NT2/D1 (cell line): ENCODE measurements at regions not wholly inside any gene's neighbourhood (a gene's known extent, or its start where the extent isn't known, plus 50 kb on each side); places are given as distances from the start of the nearest gene placed in this dataset.

ENCODE experiments used
- DNase-seq: peaks from one replicate; pipeline ENCODE4 v3.0.0-alpha.2; 2011; ENCODE audit warnings: low read depth, low spot score
- H3K27me3 ChIP-seq: 2 replicates; pipeline ENCODE4 v1.6.0; 2011; ENCODE audit warnings: mild to moderate bottlenecking; ENCODE audit not compliant: insufficient read length, insufficient read depth
- H3K36me3 ChIP-seq: 2 replicates; pipeline ENCODE4 v1.6.1; 2011; ENCODE audit warnings: mild to moderate bottlenecking, low read length, mixed read lengths; ENCODE audit not compliant: insufficient read depth, insufficient read length
- H3K4me1 ChIP-seq: 2 replicates; pipeline ENCODE4 v1.5.1; 2011; ENCODE audit not compliant: insufficient read depth, insufficient read length
- H3K4me3 ChIP-seq: 2 replicates; pipeline ENCODE4 v1.5.1; 2011; ENCODE audit warnings: low read depth; ENCODE audit not compliant: insufficient read length
- H3K9ac ChIP-seq: 2 replicates; pipeline ENCODE4 v1.6.0; 2011; ENCODE audit warnings: low read depth; ENCODE audit not compliant: insufficient read length
- H3K9me3 ChIP-seq: 2 replicates; pipeline ENCODE4 v1.5.1; 2011; ENCODE audit warnings: mild to moderate bottlenecking, low read length; ENCODE audit not compliant: insufficient read depth
- SUZ12 ChIP-seq: IDR thresholded peaks from 2 replicates; pipeline ENCODE4 v1.6.1; 2011; ENCODE audit not compliant: insufficient read length, insufficient read depth; ENCODE audit errors: extremely low read depth
- YY1 ChIP-seq: IDR thresholded peaks from 2 replicates; pipeline ENCODE4 v1.6.1; 2011; ENCODE audit not compliant: insufficient read length, insufficient read depth
- ZNF274 ChIP-seq: IDR thresholded peaks from 2 replicates; pipeline ENCODE4 v1.6.1; 2011; ENCODE audit warnings: mild to moderate bottlenecking, low read depth, low read length

- TF ChIP-seq SUZ12 (no peak), ZNF274 (no peak), YY1 (no peak)
- H3K9ac ChIP-seq = no peak overlapping the region
Observed at GRCh38 chr15:69830876-69831275, 266.8 kb downstream of the TLE3 start.

GRCh38 chr15:69834267-69834666, 263.4 kb downstream of the TLE3 start:
- H3K9me3 ChIP-seq = no peaks in the 10 kb centered on the region
- no peaks in the 10 kb centered on the region for H3K36me3 ChIP-seq
- no peak overlapping the region for H3K9ac ChIP-seq
- peaks cover 9% of the 10 kb centered on the region for H3K4me1 ChIP-seq
- DNase-seq = no peak
- no peaks in the 10 kb centered on the region for H3K27me3 ChIP-seq
- TF ChIP-seq YY1 (no peak), ZNF274 (no peak)
- no peak overlapping the region for H3K4me3 ChIP-seq

More at GRCh38 chr15:69830876-69831275, 266.8 kb downstream of the TLE3 start:
- Histone ChIP-seq H3K36me3 (no peaks in the 10 kb centered on the region), H3K4me1 (peaks cover 17% of the 10 kb centered on the region), H3K9me3 (no peaks in the 10 kb centered on the region), H3K27me3 (no peaks in the 10 kb centered on the region), H3K4me3 (no peak overlapping the region)
- DNase-seq = no peak

GRCh38 chr15:69834761-69835160, 263.0 kb downstream of the TLE3 start:
- Histone ChIP-seq H3K4me1 (peaks cover 9% of the 10 kb centered on the region), H3K4me3 (no peak overlapping the region), H3K9ac (no peak overlapping the region), H3K27me3 (no peaks in the 10 kb centered on the region), H3K9me3 (no peaks in the 10 kb centered on the region), H3K36me3 (no peaks in the 10 kb centered on the region)
- TF ChIP-seq YY1 = no peak
- no peak for TF ChIP-seq SUZ12
- no peak for TF ChIP-seq ZNF274
- DNase-seq = no peak

- no peaks in the 10 kb centered on the region for H3K36me3 ChIP-seq
- H3K4me1 ChIP-seq = peaks cover 9% of the 10 kb centered on the region
- H3K9me3 ChIP-seq = no peaks in the 10 kb centered on the region
- TF ChIP-seq YY1 = no peak
- no peak for TF ChIP-seq ZNF274
- TF ChIP-seq SUZ12 = no peak
- no peaks in the 10 kb centered on the region for H3K27me3 ChIP-seq
- no peak overlapping the region for H3K4me3 ChIP-seq
- H3K9ac ChIP-seq = no peak overlapping the region
- no peak for DNase-seq
Observed at GRCh38 chr15:69836048-69836447, 261.7 kb downstream of the TLE3 start.

- TF ChIP-seq SUZ12 (no peak), ZNF274 (no peak), YY1 (no peak)
- H3K4me3 ChIP-seq = no peak overlapping the region
- no peaks in the 10 kb centered on the region for H3K27me3 ChIP-seq
- H3K36me3 ChIP-seq = no peaks in the 10 kb centered on the region
- H3K9me3 ChIP-seq = no peaks in the 10 kb centered on the region
- no peak overlapping the region for H3K9ac ChIP-seq
- no peak for DNase-seq
- peaks cover 9% of the 10 kb centered on the region for H3K4me1 ChIP-seq
Observed at GRCh38 chr15:69836526-69837230, 261.0 kb downstream of the TLE3 start.

- Histone ChIP-seq H3K9me3 (no peaks in the 10 kb centered on the region), H3K4me1 (peaks cover 9% of the 10 kb centered on the region), H3K9ac (no peak overlapping the region), H3K36me3 (no peaks in the 10 kb centered on the region), H3K27me3 (no peaks in the 10 kb centered on the region), H3K4me3 (no peak overlapping the region)
- no peak for TF ChIP-seq SUZ12
- no peak for TF ChIP-seq YY1
- no peak for TF ChIP-seq ZNF274
- DNase-seq = no peak
Observed at GRCh38 chr15:69838338-69838737, 259.4 kb downstream of the TLE3 start.

GRCh38 chr15:69838994-69839393, 258.7 kb downstream of the TLE3 start:
- Histone ChIP-seq H3K9me3 (no peaks in the 10 kb centered on the region), H3K4me1 (peaks cover 9% of the 10 kb centered on the region), H3K9ac (no peak overlapping the region), H3K4me3 (no peak overlapping the region), H3K36me3 (no peaks in the 10 kb centered on the region), H3K27me3 (no peaks in the 10 kb centered on the region)
- TF ChIP-seq ZNF274 (no peak), YY1 (no peak), SUZ12 (no peak)
- no peak for DNase-seq

GRCh38 chr15:69841113-69841828, 256.4 kb downstream of the TLE3 start:
- H3K9me3 ChIP-seq = no peaks in the 10 kb centered on the region
- TF ChIP-seq ZNF274 (no peak), YY1 (no peak), SUZ12 (no peak)
- H3K4me3 ChIP-seq = no peak overlapping the region
- H3K27me3 ChIP-seq = no peaks in the 10 kb centered on the region
- peaks cover 4% of the 10 kb centered on the region for H3K4me1 ChIP-seq
- DNase-seq = no peak
- H3K9ac ChIP-seq = no peak overlapping the region
- H3K36me3 ChIP-seq = no peaks in the 10 kb centered on the region
